ENCODE measurements at regions not wholly inside any gene's neighbourhood (a gene's known extent, or its start where the extent isn't known, plus 50 kb on each side); places are given as distances from the start of the nearest gene placed in this dataset.
"Not testable (repeated sequence)": the region's sequence is repeated elsewhere in the genome, so short reads cannot be mapped to it uniquely, and the experiment has no call there.

GRCh38 chr6:155628306-155628705 is 172.7 kb upstream of the NOX3 start:
- no peak for DNase-seq

GRCh38 chr6:155627722-155628212 is 172.1 kb upstream of the NOX3 start:
- DNase-seq = not testable (repeated sequence)

GRCh38 chr6:155623450-155624178 is 168.0 kb upstream of the NOX3 start:
- DNase-seq = no peak

GRCh38 chr6:155614606-155615005 is 159.0 kb upstream of the NOX3 start:
- DNase-seq = no peak

GRCh38 chr6:155611742-155612141 is 156.1 kb upstream of the NOX3 start:
- DNase-seq = peak; percentile 3

- DNase-seq = no peak
Observed at GRCh38 chr6:155604991-155605390, 149.4 kb upstream of the NOX3 start.

- no peak for DNase-seq
Observed at GRCh38 chr6:155599561-155599960, 143.9 kb upstream of the NOX3 start.

GRCh38 chr6:155599160-155599559 is 143.5 kb upstream of the NOX3 start:
- DNase-seq = no peak

GRCh38 chr6:155595284-155595683 is 139.6 kb upstream of the NOX3 start:
- DNase-seq = peak; percentile 4

GRCh38 chr6:155591741-155592140 is 136.1 kb upstream of the NOX3 start:
- DNase-seq = no peak

GRCh38 chr6:155589190-155589589 is 133.6 kb upstream of the NOX3 start:
- no peak for DNase-seq

- no peak for DNase-seq
Observed at GRCh38 chr6:155587817-155588216, 132.2 kb upstream of the NOX3 start.

GRCh38 chr6:155586090-155586489 is 130.5 kb upstream of the NOX3 start:
- DNase-seq = no peak

- no peak for DNase-seq
Observed at GRCh38 chr6:155584006-155584405, 128.4 kb upstream of the NOX3 start.

GRCh38 chr6:155582016-155582991 is 126.7 kb upstream of the NOX3 start:
- no peak for DNase-seq

- peak; percentile 34 for DNase-seq
Observed at GRCh38 chr6:155580904-155581303, 125.3 kb upstream of the NOX3 start.

GRCh38 chr6:155578251-155578650 is 122.6 kb upstream of the NOX3 start:
- no peak for DNase-seq

GRCh38 chr6:155561966-155562364 is 106.3 kb upstream of the NOX3 start:
- no peak for DNase-seq

- peak; percentile 17 for DNase-seq
Observed at GRCh38 chr6:155561257-155561965, 105.8 kb upstream of the NOX3 start.

- DNase-seq = no peak
Observed at GRCh38 chr6:155549928-155550327, 94.3 kb upstream of the NOX3 start.

GRCh38 chr6:155549028-155549798 is 93.6 kb upstream of the NOX3 start:
- no peak for DNase-seq

- DNase-seq = no peak
Observed at GRCh38 chr6:155548576-155548975, 92.9 kb upstream of the NOX3 start.
